ENCODE measurements at regions not wholly inside any gene's neighbourhood (a gene's known extent, or its start where the extent isn't known, plus 50 kb on each side); places are given as distances from the start of the nearest gene placed in this dataset.

DNA sequence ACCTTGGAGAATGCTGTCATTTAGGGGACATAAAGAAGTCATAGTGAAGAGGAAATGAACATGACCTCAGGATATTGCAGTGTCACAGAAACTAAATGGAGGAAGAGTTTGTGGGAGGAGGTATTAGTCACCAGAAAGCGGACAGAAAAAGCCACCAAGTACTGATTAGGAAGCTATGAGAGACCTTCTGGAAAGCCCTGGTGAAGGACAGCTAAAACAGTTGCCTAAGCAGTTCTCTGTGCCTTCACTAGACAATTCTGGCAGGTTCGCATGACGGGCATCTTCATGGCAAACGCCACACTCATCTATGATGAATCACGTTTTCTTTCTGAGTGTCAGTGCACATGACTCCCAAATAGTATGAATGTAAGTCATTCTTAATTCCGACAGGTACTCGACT lies 325.8 kb downstream of the C11orf87 start:
- no peak for DNase-seq (ENCODE audit: low spot score)

GRCh38 chr11:109749476-109749875 lies 327.5 kb downstream of the C11orf87 start:
- DNase-seq (ENCODE audit: low spot score) = no peak

- no peak for DNase-seq (ENCODE audit: low spot score)
Measured at GRCh38 chr11:109750964-109751363, 329.0 kb downstream of the C11orf87 start.

- DNase-seq (ENCODE audit: low spot score) = no peak
Measured at GRCh38 chr11:109752212-109752825, 330.3 kb downstream of the C11orf87 start.

- DNase-seq (ENCODE audit: low spot score) = no peak
Measured at GRCh38 chr11:109756521-109756920, 334.5 kb downstream of the C11orf87 start.

DNA sequence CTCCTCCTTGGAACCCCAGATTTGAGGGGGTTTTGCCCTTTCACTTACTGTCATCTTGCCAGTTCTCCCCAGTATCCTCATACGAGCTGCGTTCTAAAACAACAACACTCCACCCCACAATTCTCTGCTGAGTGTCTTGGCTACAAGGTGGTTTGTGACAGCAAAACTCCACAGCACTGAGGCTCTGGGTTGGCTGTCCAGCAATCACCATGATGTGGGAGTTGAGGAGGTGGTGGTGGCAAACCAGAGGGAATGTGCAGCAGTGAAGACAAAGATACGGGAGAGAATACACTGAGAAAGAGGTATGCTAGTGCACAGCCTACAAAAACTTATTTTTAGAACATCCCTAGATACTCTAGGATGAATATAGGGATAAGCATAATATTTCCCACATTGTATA lies 335.0 kb downstream of the C11orf87 start:
- DNase-seq (ENCODE audit: low spot score) = no peak

DNA sequence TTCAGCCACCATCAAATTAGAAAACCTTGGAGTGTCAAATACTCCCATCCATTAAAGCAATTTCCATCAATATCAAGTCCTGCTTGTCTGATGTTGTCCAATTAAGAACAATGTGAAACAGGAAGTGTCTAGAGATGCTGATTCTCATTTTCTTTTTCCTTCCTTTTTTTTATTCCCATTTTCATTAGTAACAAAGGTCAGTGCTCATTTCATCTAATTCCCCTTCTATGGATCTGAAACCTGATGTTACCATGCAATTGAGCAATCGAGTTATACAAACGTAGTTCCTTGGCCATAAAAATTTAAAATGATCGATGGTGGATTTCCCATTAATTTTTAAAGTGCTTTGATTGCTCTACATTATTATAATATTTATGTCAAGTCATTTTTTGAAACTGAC lies 330.6 kb upstream of the ZC3H12C start:
- no peak for DNase-seq (ENCODE audit: low spot score)

GRCh38 chr11:109765709-109766311 lies 327.4 kb upstream of the ZC3H12C start:
- no peak for DNase-seq (ENCODE audit: low spot score)

GRCh38 chr11:109769858-109770257 lies 323.3 kb upstream of the ZC3H12C start:
- DNase-seq (ENCODE audit: low spot score) = no peak

- DNase-seq (ENCODE audit: low spot score) = no peak
Measured at GRCh38 chr11:109770323-109770722, 322.9 kb upstream of the ZC3H12C start.

DNA sequence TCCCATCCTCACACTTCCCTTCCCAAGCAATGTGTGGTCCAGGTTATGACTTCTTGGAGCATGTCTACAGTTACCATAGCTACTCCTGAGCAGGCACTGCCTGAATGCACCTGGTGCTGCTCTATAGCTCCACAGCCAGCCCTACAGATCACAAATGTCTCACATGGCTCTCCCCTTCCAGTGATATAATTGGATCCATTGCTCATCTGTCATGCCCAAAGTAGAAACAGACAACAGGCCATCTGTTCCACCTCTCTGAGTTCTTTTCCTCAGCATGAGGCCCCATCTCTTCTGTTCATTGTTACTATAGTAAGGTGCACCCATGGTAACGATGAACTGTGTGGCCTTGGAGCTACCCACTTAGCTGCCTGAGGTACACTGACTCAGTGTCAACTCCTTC lies 320.3 kb upstream of the ZC3H12C start:
- DNase-seq (ENCODE audit: low spot score) = no peak

- DNase-seq (ENCODE audit: low spot score) = no peak
Measured at GRCh38 chr11:109775686-109776085, 317.5 kb upstream of the ZC3H12C start.

GRCh38 chr11:109783014-109783413 lies 310.2 kb upstream of the ZC3H12C start:
- DNase-seq (ENCODE audit: low spot score) = no peak

- DNase-seq (ENCODE audit: low spot score) = no peak
Measured at GRCh38 chr11:109783840-109784239, 309.4 kb upstream of the ZC3H12C start.

GRCh38 chr11:109784536-109784935 lies 308.7 kb upstream of the ZC3H12C start:
- DNase-seq (ENCODE audit: low spot score) = no peak

DNA sequence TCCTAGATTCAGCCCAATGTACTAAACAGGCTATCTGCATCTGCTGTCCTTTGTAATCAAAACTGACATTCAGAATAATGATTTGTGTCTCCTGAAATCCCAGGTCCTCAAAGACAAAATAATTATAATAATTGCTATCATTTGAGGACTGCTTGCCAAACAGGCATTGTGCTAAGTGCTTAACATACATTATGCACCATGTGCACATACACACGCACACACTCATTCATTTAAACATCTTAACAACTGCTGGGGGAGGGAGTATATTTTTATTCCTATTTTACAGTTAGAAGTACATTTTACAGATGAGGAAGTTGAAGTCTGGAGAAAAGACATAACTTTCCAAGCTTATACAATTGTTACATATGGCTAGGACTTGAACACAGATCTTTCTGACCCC lies 308.0 kb upstream of the ZC3H12C start:
- no peak for DNase-seq (ENCODE audit: low spot score)

- no peak for DNase-seq (ENCODE audit: low spot score)
Measured at GRCh38 chr11:109785714-109786113, 307.5 kb upstream of the ZC3H12C start.

DNA sequence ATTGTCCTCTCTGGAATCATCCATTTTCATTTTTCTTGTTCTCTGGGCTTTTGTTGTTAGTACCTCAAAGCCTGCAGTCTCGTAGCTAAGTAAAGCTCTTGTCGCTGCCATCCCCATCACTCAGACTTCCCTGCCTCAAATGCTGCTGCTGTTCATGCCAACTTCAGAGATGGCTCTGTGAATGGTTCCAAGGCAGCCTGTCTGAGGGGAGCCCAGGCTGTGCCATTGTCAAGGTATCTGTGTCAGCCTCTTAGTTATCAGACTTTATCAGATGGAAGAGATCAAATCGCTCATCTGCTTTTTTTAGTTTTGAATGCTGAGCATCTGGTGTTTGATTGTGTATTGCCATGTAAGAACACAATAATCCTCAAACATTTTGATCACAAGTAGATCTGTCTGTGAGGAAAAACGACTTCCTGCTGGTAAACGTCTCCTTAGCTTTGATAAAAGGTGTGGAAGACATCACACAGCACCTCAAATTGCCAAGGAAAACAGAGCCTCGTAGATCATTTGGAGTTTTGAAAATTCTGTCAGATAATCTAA lies 304.2 kb upstream of the ZC3H12C start:
- DNase-seq (ENCODE audit: low spot score) = no peak

DNA sequence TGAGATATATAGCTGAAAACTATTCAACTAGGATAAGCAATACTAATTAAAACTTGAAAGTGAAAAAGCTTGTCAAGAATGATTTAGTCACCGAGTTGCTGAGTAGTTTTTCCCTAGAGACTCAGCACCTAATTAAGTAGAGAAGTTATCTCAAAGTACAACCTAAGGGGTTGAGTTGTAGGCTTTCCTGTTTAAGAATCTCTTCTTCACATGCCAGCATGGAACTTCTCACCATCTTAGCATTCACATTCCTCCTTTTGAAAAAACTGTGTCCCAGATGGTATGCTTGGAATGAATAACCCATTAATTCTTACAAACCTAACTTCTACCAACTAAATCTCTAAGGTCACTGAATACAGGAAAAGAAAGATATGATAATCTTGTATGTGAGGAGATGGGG lies 303.3 kb upstream of the ZC3H12C start:
- DNase-seq (ENCODE audit: low spot score) = no peak

- no peak for DNase-seq (ENCODE audit: low spot score)
Measured at GRCh38 chr11:109791337-109791736, 301.9 kb upstream of the ZC3H12C start.

DNA sequence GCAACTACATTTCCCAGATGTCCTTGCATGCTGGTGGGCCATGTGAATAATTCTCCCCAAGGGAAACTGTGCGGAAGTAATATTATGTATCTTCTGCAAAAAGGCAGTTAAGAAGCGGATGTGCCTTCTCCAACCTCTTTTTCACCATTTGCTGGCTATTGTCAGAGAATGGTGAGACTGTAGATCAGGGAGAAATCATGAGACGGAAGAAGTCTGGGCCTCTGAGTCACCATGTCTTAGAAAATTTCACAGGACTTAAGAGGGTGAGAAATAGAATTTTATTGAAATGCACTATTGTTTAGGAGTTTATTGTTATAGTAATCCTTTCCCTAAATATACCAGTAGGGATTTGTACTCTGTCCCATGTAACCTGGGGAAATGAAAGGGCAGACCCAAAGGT lies 298.7 kb upstream of the ZC3H12C start:
- DNase-seq (ENCODE audit: low spot score) = no peak

- DNase-seq (ENCODE audit: low spot score) = no peak
Measured at GRCh38 chr11:109795234-109795633, 298.0 kb upstream of the ZC3H12C start.

- no peak for DNase-seq (ENCODE audit: low spot score)
Measured at GRCh38 chr11:109796253-109796652, 296.9 kb upstream of the ZC3H12C start.

DNA sequence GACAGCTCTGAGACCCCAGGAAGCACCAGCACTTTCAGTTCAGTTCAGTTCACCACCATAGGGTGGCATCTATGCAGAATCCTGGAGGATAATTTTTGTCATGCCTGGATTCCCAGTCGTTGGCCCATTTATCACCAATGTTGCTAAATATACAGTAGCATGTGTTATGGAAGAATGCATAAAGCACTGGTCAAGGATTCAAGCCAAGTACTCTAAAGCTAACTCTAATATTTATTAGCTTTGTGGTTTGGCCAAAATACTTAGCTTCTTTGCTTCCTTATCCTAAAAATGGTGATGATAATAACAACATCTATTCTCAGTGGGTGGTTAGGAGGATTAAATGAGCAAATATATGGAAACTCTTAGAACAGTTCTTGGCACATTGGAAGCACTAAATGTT lies 294.7 kb upstream of the ZC3H12C start:
- no peak for DNase-seq (ENCODE audit: low spot score)

Data from HT-29 (cell line).